ENCODE measurements at regions not wholly inside any gene's neighbourhood (a gene's known extent, or its start where the extent isn't known, plus 50 kb on each side); places are given as distances from the start of the nearest gene placed in this dataset.

- TF ChIP-seq CTCF (conservative IDR thresholded peaks at IDR 0.05; ENCODE audit: low read length) (no peak), EZH2phosphoT487 (IDR thresholded peaks at IDR 0.05; ENCODE audit: borderline replicate concordance) (no peak)
Measured at GRCh38 chr6:97909380-97909779, 626.4 kb upstream of the MMS22L start.
